GM21737 (cell line): ENCODE measurements at regions not wholly inside any gene's neighbourhood (a gene's known extent, or its start where the extent isn't known, plus 50 kb on each side); places are given as distances from the start of the nearest gene placed in this dataset.
"Not testable (repeated sequence)": the region's sequence is repeated elsewhere in the genome, so short reads cannot be mapped to it uniquely, and the experiment has no call there.

Experiments used
- ATAC-seq: cut with Tn5 transposase; IDR thresholded peaks from one replicate; pipeline ENCODE4 v1.9.1; 2021; ENCODE audit warnings: mild to moderate bottlenecking, moderate library complexity; ENCODE audit not compliant: unreplicated experiment

DNA sequence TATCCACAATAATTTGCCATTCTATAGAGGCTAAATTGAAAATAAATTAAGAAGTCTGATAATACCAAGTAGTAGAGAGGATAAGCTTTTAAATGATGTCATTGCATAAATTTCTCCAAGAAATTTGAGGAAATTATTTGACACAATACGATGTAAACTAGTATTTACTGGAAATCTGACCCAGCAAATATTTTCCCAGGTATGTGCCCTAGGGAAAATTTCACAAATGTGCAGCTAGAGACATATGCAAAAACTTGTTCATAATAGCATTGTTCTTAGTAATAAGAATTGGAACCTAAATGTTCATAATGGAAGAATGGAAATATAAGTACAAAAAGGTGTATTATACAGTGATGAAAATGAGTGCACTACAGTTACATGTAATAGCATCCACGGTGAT, 888.8 kb upstream of the SOX11 start:
- ATAC-seq, result no peak

DNA sequence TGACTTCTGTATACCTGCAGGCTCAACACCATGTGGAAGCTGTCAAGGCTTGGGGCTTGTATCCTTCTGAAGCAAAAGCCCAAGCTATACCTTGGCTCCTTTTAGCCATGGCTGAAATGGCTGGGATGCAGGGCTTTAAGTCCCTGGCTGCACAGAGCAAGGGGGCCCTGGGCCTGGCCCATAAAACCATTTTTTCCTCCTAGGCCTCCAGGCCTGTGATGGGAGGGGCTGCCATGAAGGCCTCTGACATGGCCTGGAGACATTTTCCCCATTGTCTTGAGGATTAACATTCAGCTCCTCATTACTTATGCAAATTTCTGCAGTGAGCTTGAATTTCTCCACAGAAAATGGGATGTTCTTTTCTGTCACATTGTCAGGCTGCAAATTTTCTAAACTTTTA, 878.0 kb upstream of the SOX11 start:
- ATAC-seq, result not testable (repeated sequence)

DNA sequence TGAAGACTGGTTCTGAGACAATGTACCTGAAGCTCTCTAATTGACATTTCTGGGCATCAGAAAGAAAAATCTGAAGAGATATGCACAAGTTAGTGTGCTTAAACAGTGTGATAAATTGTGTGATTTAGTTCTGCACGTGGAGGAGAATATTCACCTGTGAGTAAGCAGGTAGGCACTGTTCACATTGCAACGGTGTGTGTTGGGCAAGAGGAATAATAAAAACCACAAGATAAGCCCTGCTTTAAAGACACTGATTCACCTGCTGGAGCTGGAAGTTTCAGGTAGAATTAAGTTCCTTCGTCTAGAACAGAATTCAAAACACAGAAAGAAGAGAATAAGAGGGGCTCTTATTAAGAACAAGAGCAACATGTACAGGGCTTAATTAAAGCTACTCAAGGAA, 864.3 kb upstream of the SOX11 start:
- no peak for ATAC-seq

DNA sequence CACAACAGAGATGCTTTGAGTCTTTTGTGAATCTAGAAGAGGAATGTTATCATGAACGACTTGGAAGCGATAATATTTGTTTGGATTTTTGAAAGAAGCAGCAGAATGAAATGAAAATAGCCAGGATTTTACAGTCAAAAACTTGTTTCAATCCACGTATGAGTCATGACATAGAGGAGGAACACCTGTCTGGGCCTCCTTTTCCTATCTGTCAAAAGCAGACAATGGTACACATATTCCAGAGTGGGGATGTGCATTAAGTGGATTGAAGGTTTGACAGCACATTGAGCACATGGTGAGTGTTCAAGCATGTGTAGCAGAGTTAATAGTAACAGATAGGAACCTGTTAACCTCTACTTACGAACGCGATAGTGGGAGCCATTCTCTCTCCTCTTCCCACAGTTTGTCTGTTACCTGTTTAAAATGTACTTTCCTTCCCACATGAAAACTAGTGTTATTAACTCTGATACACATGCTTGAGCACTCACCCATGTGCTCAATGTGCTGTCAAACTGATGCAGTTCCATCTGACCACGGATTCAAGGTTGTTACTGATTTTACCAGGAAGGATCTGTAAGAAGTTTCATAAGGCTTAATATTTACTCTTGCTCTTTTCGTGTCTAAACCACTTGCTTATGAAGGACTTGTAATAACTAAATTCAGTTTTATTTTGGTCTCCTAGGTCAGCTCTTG, 863.4 kb upstream of the SOX11 start:
- no peak for ATAC-seq

DNA sequence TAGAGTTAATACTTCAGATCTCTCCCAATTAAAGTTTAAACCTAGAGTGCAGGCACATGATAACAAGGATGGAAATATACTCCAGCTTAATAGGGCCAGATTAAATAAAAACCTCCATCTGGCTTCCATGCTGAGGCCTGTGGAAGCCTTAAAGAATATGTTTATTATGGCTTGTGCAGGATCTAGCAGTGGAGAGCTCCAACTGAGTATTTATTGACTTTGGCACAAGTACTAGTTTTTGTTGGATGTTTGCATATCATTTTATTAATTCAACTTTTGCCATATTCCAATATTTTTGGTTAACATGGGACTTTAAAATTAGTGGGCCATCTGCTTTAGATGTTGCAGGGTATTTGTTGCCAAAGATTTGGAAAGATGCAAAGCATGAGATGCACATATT, 860.4 kb upstream of the SOX11 start:
- no peak for ATAC-seq

DNA sequence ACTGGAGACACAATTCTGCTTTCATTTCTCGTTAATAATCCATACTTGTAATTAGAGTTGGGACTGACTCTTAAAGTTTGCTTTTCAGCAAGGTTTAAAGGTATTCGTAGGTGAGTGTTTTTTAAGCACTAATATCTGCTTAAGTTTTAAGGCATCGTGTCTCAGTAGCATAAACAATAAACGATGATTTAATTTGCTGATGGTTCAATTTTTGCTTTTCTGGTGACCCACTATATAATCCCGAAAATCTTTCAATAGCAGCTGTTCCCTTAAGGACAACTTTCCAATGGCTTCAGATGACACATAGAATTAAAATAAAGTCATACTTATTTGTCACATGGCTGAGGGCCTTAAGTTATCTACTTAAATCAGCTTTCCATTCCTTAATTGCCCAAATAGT, 859.5 kb upstream of the SOX11 start:
- ATAC-seq, result no peak

DNA sequence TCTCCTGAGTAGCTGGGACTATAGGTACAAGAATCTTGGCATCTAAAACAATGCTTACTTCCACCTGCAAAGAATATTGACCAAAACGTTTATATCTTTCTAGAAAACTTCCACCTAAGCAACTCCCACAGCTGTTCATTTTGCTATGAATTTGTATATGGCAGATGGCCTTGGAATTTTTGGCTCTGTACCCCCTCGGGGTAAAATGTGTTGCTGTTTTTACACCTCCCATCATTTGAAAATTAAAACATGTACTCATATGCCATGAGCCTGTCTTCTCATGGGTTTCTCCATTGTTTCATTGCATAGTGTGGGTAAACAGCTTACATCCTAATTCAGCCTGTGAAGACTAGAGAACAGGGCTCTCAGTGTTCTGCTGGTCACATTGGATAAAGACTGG, 853.6 kb upstream of the SOX11 start:
- no peak for ATAC-seq

DNA sequence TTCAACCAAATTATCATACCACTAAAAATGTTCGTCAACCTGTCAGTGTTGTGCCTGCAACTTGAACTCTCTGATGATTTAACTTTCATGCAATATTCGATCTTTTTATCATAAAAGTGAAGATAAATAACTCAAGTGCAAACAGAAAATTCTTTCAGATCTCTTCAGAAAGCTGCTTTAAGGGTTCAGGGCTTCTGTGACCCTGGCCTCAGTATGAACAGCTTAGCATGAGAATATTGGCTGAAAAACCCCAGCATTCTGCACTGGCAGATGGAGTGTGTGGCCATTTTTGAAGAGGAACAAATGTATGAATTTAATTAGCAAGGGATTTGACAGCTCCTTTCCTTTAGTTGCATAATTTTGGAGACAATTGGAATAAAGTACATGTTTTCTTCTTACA, 851.4 kb upstream of the SOX11 start:
- ATAC-seq, result no peak

DNA sequence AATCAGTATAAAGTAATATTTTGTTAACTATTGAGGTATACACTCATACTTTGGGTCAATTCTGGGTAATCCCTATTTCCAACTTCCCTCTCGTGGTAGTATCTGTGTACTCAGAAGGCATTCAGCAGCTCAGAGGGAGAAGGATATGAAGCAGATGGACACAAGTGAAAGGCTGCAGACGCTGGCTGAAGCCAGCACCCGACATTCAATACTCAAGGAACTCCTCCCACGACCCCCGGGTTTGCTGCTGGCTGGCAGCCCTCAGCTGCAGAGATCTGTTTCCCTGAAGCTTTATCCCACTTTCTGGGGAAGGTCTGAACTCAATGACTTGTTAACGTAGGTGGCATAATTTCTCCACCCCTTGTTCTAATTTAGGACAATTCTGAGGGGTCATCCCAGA, 847.3 kb upstream of the SOX11 start:
- no peak for ATAC-seq

DNA sequence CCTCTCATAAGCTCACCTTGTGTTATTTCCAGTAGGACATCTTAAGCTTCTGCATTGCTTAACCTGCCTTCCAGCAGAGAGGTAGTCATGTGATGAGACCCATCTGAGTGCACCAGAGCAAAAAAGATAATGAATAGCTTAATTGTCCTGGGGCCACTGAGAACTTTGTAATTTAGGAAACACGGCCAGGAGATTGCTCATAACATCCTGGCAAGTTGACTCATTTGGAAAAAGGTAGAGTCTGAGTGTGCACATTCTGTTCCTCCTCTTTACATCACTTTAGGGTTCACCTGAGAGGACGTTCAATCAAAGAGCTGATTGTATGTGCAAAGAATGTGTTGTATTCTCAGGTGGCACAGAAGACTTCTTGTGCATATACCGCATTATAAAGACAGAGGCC, 830.2 kb upstream of the SOX11 start:
- ATAC-seq, result no peak

DNA sequence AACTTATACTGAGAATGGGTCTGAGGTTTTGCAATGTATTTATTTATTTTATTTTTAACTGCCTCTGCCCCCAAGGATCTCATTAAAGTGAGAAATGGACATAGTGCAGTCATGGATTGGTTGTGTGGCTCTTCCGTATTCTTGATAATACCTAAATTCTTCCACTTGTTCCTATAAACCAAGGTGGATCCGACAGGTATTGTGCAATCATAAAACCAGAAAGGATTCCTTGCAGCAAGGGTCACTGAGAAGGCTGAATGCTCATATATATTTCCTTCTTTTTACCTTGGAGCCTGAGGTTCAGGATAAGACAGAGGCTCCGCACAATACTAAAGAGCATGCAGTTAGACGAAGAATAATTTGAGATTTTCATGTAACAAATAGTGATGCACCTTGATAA, 826.0 kb upstream of the SOX11 start:
- no peak for ATAC-seq

DNA sequence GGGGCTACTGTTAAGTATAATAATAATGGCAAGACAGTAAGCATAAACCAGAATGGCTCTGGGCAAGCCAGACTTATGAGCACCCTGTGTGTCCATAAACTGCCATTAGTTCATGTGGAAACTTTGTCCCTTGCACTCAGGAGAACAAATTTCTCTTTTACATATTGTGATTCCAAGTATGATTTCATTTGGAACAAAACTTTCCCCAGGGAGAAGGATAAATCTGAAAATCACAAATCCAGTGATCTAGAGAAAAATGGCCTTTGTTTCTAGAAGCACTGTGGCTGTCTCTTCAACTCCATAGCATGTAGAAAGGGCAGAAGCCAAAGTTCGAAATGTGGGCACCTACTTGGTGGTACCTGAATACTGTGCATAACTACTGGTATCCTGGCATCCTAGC, 823.7 kb upstream of the SOX11 start:
- no peak for ATAC-seq

DNA sequence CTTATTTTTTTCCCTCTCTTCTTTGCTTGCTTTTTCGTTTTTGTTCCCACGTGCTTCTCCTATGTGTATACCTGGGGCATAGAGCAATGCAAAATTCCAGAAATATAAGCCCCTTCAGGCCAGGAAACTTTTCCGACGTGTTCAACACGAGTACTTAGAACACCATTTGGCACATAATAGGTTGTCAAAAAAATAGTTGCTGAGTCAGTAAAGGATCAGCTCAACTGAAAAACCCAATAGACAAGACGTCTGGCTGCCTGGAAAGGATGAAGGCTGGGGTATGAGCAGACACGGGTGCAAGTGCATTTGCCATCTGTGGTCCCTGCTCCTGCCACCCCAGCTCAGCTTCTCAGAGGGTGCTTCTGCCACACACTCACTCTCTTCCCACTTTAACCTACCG, 823.0 kb upstream of the SOX11 start:
- no peak for ATAC-seq

DNA sequence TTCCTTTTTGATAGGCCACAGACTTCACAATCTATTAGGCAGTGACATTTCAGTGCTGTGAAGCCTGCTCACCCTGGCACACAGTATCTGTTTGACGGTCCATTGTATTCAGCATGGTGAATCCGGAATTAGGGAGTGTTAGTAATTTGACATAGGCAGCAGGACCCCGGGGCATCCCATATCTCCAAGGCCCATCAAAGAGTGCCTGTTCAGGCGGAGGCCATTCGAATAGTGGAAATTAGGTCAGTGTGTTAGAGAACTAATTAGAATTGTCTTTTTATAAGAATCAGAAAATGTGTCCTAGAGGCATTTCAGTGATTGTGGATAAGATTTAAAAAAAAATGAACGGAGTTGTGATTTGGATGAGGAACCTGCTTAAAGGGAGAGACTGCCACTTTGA, 818.8 kb upstream of the SOX11 start:
- ATAC-seq, result no peak

DNA sequence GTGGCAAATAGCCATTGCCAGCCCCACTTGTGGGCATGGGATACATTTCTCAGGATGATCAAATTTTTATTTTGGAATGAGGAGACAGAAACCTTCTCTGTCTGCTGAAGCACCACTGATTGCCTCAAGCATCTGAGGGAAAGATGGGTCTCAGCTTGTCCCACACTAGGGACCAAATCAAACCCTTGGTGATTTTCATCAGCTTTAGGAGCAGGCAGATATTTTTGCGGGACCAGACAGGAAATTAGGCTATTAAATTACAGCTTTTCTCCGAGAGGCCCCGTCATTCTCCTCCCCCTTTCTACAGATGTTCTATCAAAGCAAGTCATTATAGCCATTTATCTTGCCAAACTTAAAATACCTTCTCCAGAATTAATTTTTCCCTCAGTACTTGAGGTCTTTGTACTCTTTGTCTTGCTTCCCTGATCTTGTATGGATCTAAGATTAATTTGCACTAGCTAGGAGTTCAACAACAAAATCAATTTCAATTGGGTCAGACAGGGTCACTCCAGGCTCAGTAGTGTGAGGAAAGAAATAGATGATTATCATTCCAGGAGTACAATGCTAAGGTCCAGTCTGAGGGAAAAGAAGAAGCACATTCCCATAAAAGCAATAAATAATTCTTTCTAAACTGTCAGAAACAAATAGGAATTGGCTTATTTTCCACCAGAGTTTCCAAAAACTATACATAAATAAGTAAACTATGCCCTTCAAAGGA, 818.1 kb upstream of the SOX11 start:
- ATAC-seq, result no peak

DNA sequence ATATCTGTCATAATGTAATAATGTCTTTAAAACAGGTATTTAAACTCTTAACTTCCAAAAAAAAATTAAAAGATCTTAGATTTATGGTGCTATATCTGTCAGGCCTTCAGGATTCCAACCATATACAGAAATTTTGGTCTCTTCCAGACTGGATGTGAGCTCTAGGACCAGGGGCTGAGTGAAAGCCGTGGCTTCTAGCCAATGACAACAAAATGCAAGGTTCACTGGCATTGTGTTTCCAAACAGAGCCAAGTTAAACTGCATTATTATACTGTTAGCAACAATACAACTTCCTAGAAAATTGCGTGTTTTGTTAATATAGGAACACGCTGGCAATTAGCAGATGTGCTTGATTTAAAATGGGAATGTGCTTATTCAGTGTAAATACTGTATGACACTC, 809.8 kb upstream of the SOX11 start:
- no peak for ATAC-seq

DNA sequence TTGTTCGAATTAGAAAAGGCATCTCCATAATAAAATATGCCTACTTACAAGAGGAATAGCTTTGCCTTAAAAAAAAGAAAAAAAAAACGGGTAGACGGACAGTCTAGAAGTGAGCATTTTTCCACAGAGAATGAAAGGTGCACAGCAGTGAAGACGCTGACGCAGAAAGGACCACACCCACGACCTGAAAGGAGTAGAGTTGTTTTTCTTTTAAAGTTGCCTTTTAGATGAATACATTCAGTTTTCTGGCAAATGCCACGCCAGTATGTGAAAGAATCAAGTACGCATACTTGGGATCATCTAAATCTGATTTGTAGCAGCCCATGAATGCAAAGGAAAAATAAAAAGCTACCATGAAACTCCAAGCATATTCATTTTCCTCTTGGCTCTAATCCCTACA, 809.2 kb upstream of the SOX11 start:
- ATAC-seq, result no peak

DNA sequence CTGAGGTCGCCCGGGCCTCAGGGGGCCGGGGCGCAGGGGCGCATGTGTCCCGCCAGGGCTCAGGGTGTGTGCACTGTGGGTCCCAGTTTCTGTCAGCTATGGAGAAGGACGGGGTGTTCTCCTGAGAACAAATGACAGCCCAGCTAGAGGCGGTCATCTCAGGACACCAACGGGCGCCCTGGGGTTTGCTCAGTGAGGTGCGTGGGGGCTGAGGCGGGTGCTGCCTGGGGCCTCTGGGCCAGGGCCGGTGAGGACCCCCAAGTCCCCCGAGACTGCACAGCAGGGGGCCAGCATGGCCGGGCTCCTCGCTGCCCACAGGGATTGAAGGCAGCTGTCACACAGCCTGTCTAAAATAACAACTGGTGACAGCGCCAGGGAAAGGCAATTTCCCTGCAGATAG, 808.8 kb upstream of the SOX11 start:
- no peak for ATAC-seq

DNA sequence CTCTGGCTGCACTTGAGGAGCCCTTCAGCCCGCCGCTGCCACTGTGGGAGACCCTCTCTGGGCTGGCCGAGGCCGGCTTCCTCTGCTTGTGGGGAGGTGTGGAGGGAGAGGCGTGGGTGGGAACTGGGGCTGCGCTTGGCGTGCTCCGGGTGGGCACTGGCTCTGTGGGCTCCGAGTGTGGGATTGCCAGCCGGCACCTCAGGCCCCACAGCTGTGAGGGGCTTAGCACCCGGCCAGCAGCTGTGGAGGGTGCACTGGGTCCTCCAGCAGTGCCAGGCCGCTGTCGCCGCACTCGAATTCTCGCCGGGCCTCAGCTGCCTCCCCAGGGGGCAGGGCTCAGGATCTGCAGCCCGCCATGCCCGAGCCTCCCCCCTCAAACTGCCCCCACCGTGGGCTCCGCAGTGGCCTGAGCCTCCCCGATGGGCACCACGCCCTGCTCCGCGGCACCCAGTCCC, 808.0 kb upstream of the SOX11 start:
- no peak for ATAC-seq

DNA sequence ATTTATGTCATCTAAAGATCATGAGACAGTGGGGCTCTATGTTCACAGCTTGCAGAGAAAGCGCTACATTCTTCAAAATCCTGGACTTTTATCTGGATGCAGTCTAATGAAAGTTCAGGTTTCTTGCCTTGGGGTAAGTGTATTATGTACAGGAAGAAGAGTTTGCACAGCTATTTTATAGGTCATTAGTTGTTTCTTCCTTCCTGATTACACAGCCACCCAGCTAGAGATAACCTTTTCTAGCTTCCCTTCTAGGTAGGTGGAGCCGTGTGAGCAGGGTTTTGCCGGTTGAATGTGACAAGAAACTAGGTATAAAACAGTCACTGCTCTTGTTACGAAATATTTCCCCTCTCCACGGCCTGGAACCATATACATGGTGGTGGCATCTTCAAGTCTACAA, 800.8 kb upstream of the SOX11 start:
- ATAC-seq, result no peak

DNA sequence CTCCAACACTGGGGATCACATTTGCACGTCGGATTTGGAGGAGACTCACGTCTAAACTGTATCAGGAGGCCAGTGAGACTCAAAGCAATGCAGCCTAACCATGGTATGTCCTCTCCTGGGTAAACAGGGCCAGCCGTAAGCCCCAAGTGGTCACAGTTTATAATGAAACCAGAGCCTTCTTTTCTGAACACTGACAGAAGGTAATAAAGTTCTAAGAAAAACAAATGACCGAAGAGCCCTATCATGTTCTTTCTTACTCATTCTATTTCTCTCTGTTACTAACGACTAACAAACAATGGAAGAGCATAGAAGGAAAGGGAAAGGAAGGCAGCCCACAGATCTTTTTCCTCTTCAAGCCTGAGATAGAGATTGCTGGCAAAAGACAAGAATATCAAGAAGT, 796.8 kb upstream of the SOX11 start:
- no peak for ATAC-seq

DNA sequence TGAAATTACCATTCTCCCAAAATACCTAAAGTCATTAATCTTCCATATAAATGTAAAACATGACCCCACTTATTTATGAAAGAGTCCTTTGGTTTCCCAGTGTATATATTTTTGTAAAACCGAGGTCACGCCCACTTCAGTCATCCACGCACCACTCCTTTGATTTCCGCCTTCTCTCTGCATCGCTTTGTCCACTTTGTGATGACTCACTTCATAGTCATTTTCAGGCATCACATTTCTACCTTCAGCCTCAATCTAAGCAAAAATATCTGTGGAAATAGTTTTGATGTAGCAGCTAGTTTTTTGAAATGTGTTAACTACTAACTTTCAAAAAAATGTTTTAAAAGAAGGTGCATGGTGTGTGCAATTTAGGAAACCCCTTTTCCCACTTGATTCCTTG, 793.5 kb upstream of the SOX11 start:
- no peak for ATAC-seq

DNA sequence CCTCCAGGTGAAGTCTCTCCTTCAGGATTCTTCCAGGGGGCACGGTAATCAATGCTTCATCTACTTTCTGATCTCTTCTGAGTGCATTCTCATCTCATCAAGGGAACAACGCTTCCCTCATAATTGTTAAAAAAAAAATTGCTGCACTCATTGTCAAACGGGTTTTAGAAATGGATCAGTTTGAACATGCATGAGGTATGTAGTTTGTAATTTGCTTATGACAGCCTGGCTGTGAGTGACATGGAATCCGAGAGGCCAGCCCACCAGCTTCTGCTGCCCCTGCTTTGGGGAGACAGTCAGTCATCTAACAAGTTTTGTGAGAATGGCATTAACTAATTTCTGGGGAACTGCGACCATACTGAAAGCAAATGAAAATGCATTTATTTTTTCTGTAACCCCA, 791.9 kb upstream of the SOX11 start:
- ATAC-seq, result no peak
